Prostate gland (tissue), 2 donors: ENCODE measurements at regions not wholly inside any gene's neighbourhood (a gene's known extent, or its start where the extent isn't known, plus 50 kb on each side); places are given as distances from the start of the nearest gene placed in this dataset.

Experiments
- DNase-seq: peaks from one replicate; pipeline ENCODE4 v3.0.0-alpha.2; 2019; ENCODE audit warnings: low spot score
- H3K27ac ChIP-seq, 2 donors: fragments of 200-600 bp; sonication (generic); 2 replicates each; pipeline ENCODE4 v1.5.1; 2017 to 2019
- H3K27me3 ChIP-seq: fragments of 200-600 bp; sonication (generic); replicated peaks from 2 replicates; pipeline ENCODE4 v1.5.1; 2019; ENCODE audit not compliant: insufficient read depth
- H3K36me3 ChIP-seq, 2 donors: fragments of 200-600 bp; sonication (generic); 1 replicate in 1 of 2; 2 replicates in 1 of 2; pipeline versions ENCODE4 v1.5.1 to v1.8.1; 2017 to 2019
- H3K4me1 ChIP-seq: fragments of 200-600 bp; sonication (generic); replicated peaks from 2 replicates; pipeline ENCODE4 v1.5.1; 2019
- H3K4me3 ChIP-seq, 2 donors: fragments of 200-600 bp; sonication (generic); 2 replicates each; pipeline ENCODE4 v1.5.1; 2017 to 2019
- H3K9me3 ChIP-seq: fragments of 200-600 bp; sonication (generic); 2 replicates; pipeline ENCODE4 v1.5.1; 2017
- POLR2A ChIP-seq: fragments of 450-650 bp; IDR thresholded peaks from one replicate; pipeline ENCODE4 v1.6.1; 2016; ENCODE audit warnings: antibody characterized with exemption, mild to moderate bottlenecking
- POLR2AphosphoS5 ChIP-seq: sonication (generic); formaldehyde crosslinking; IDR thresholded peaks from one replicate; pipeline ENCODE4 v1.6.1; 2017; ENCODE audit warnings: antibody characterized with exemption
- WGBS: methylation state at CpG from one replicate; pipeline ENCODE4 v1.1.5; 2018; 5-methylcytosine and 5-hydroxymethylcytosine counted together
- intact Hi-C: fragments of 100-400 bp; cut with DNase I; formaldehyde crosslinking; loops from one replicate; pipeline ENCODE4 v1.14.2; 2022
- TF ChIP-seq, protein P1 (sequence below), 4 experiments: fragments of 200-600 bp in 2 of 4; fragments of 450-650 bp in 2 of 4; sonication (generic) in 2 of 4; IDR thresholded peaks; 1 replicate in 3 of 4; 2 replicates in 1 of 4; pipeline ENCODE4 v1.5.1; 2016 to 2019; ENCODE audit warnings: antibody characterized with exemption in 4 of 4, mild to moderate bottlenecking in 2 of 4, moderate library complexity in 2 of 4

GRCh38 chr5:166412191-166412590, 1879.3 kb upstream of the WWC1 start:
- intact Hi-C loops, result no loop called here
- TF ChIP-seq, protein P1, sequence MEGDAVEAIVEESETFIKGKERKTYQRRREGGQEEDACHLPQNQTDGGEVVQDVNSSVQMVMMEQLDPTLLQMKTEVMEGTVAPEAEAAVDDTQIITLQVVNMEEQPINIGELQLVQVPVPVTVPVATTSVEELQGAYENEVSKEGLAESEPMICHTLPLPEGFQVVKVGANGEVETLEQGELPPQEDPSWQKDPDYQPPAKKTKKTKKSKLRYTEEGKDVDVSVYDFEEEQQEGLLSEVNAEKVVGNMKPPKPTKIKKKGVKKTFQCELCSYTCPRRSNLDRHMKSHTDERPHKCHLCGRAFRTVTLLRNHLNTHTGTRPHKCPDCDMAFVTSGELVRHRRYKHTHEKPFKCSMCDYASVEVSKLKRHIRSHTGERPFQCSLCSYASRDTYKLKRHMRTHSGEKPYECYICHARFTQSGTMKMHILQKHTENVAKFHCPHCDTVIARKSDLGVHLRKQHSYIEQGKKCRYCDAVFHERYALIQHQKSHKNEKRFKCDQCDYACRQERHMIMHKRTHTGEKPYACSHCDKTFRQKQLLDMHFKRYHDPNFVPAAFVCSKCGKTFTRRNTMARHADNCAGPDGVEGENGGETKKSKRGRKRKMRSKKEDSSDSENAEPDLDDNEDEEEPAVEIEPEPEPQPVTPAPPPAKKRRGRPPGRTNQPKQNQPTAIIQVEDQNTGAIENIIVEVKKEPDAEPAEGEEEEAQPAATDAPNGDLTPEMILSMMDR (IDR thresholded peaks at IDR 0.05), result no peak
- no peak for TF ChIP-seq POLR2A
- no peak for TF ChIP-seq POLR2AphosphoS5
- 91% methylated on average over 11 of the region's 11 CpGs for WGBS
- Histone ChIP-seq H3K4me1 (no peaks in the 10 kb centered on the region), H3K27ac (no peak overlapping the region), H3K27me3 (no peaks in the 10 kb centered on the region), H3K4me3 (no peak overlapping the region), H3K36me3 (no peaks in the 10 kb centered on the region), H3K9me3 (no peaks in the 10 kb centered on the region)
- no peak for DNase-seq

DNA sequence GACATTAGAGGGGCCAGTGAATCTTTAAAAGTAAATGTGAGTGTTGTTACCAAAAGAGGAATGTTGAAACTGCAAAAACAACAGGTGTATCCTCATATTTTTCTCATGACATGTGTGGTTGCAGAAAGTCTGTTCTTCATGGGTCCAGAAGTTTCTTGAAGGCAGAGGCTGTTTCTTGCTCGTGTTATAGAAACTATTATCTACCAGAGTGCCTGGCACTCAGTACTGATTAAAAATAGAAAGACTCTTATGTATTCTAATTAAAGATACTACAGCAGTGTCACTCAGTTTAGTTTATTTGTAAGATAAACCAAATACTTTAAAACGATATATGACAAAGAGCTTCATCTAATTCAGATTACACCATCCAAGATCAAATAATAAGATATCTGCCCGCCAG, 1864.2 kb upstream of the WWC1 start:
- Histone ChIP-seq H3K36me3 (no peaks in the 10 kb centered on the region), H3K9me3 (no peaks in the 10 kb centered on the region), H3K27me3 (no peaks in the 10 kb centered on the region), H3K4me1 (no peaks in the 10 kb centered on the region), H3K27ac (no peak overlapping the region), H3K4me3 (no peak overlapping the region)
- TF ChIP-seq POLR2A (no peak), POLR2AphosphoS5 (no peak)
- TF ChIP-seq, protein P1 (IDR thresholded peaks at IDR 0.05), result no peak
- no peak for DNase-seq
- intact Hi-C loops, result no loop called here
- 34% methylated on average over 3 of the region's 3 CpGs for WGBS

- WGBS, result 86% methylated on average over 2 of the region's 2 CpGs
- no peaks in the 10 kb centered on the region for H3K4me1 ChIP-seq
- no peak overlapping the region for H3K27ac ChIP-seq
- TF ChIP-seq, protein P1 (IDR thresholded peaks at IDR 0.05), result no peak
- TF ChIP-seq POLR2A, result no peak
- no peaks in the 10 kb centered on the region for H3K9me3 ChIP-seq
- H3K36me3 ChIP-seq, result no peaks in the 10 kb centered on the region
- H3K27me3 ChIP-seq, result no peaks in the 10 kb centered on the region
- no peak overlapping the region for H3K4me3 ChIP-seq
- intact Hi-C loops, result no loop called here
- no peak for DNase-seq
Measured at GRCh38 chr5:166428264-166428803, 1863.1 kb upstream of the WWC1 start.

DNA sequence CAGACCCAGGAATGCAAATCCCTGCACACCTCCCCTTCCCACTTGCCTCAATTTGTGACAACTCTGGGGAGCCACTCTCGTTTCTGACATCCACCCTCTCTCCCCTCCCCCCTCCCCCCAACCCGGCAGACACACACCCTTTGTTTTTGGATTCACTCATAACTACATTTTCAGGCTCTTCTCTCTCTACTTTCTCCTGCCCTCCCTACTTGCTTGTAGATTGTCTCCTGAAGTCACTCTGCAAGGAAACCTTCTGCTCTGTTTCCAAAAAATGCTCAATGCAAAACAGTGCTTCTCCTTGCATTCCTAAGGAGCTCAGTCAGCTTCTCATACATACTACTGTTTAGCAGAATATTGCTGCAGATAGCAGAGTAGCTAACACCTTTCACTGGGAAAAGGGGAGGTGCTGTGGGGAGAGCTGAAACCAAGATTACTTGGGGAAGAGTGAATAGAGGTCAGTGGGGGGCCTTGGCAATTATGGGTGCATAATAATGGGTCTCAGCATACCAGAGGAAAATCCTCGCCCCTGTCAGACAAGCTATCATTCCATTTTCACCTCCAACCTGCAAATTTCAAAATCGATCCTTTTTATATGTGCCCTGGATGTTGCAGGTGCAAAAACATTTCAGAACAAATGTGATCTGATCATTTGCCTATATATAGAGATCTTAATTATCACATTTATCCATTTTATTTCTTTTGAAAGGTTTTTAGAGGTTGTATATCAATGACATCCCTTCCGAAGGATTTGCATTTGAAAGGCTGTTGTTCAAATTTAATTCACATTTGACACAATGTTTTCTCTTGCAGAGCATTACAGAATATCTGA, 1860.7 kb upstream of the WWC1 start:
- H3K27me3 ChIP-seq, result no peaks in the 10 kb centered on the region
- TF ChIP-seq, protein P1 (IDR thresholded peaks at IDR 0.05), result no peak
- TF ChIP-seq POLR2A (no peak), POLR2AphosphoS5 (no peak)
- no peaks in the 10 kb centered on the region for H3K36me3 ChIP-seq
- no peak for DNase-seq
- no peaks in the 10 kb centered on the region for H3K9me3 ChIP-seq
- no peaks in the 10 kb centered on the region for H3K4me1 ChIP-seq
- 43% methylated on average over 5 of the region's 5 CpGs for WGBS
- H3K4me3 ChIP-seq, result no peak overlapping the region
- no peak overlapping the region for H3K27ac ChIP-seq
- intact Hi-C loops, result no loop called here

GRCh38 chr5:166431456-166431855, 1860.0 kb upstream of the WWC1 start:
- H3K4me1 ChIP-seq, result no peaks in the 10 kb centered on the region
- TF ChIP-seq POLR2A, result no peak
- intact Hi-C loops, result no loop called here
- WGBS, result 26% methylated on average over 4 of the region's 4 CpGs
- no peak overlapping the region for H3K4me3 ChIP-seq
- no peaks in the 10 kb centered on the region for H3K9me3 ChIP-seq
- DNase-seq, result no peak
- H3K27me3 ChIP-seq, result no peaks in the 10 kb centered on the region
- no peaks in the 10 kb centered on the region for H3K36me3 ChIP-seq
- H3K27ac ChIP-seq, result no peak overlapping the region
